CD4-positive, alpha-beta T cell treated with Interleukin-15 for 4 hours (primary cell): ENCODE measurements at regions not wholly inside any gene's neighbourhood (a gene's known extent, or its start where the extent isn't known, plus 50 kb on each side); places are given as distances from the start of the nearest gene placed in this dataset.
"Not testable (repeated sequence)": the region's sequence is repeated elsewhere in the genome, so short reads cannot be mapped to it uniquely, and the experiment has no call there.

Experiments used
- DNase-seq: peaks from one replicate; pipeline ENCODE4 v3.0.0-alpha.2; 2020; ENCODE audit warnings: low spot score

DNA sequence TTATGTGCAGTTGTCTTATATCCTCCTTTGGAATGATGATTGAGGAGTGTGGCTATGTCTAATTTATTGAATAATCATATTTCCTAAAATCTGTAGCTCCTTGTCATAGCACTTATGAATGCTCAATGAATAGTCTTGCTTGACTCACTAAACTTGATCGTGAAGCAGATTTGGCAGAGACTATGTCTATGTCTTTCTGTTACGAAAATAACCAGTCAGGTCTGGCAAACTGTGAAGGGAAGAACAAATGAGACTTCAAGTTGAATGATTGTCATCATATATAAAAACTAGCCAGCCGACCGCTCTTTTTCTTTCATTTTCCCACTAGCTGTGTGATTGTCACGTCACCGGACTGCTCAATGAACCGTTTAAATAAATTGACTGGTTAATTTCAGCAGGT is 1303.9 kb upstream of the GJE1 start:
- no peak for DNase-seq

DNA sequence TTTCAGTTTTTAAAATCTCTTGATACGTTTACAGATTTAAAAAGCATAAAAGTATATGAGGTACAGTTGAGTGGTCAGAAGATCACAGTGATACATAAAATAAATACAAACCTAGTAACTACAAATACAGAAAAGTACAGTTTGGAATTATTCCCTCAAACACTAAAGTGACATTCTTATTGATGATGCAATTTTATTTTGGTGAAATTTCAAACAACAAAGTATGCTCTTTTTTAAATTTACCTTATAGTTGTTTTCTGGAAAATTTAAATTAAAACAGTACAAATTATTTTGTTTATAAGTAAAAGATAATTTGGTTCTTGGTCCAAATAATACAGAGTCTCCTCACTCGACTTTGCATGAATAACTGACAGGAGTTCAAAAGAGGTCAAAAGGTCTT is 1305.1 kb upstream of the GJE1 start:
- no peak for DNase-seq

DNA sequence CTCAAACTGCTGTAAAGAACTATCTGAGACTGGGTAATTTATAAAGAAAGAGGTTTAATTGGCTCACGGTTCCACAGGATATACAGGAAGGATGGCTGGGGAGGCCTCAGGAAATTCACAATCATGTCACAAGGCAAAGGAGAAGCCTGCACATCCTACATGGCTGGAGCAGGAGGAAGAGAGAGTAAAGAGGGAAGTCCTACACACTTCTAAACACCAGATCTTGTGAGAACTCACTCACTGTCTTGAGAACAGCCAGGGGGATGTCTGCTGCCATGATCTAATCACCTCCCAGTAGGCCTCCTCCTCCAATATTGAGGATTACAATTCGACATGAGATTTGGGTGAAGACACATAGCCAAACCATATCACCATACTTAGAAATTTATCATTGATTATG is 1307.0 kb upstream of the GJE1 start:
- DNase-seq: no peak

DNA sequence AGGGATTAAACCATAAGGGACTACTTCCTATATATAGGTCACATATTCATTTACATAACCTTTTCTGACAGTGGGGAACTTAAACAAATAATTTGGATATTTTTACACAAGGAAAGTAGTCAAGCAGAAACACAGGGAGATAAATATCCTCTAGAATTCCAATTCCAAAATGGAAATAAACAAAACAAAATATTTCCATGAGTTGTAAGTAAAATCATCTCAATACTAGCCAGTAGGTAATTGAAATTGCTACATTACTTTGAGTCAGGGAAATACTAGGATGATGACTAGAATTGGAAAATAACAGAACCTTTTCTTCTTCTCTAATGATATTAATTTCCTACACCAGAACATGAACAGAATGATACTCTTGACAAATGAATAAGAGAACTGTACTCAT is 1308.1 kb upstream of the GJE1 start:
- DNase-seq: no peak

DNA sequence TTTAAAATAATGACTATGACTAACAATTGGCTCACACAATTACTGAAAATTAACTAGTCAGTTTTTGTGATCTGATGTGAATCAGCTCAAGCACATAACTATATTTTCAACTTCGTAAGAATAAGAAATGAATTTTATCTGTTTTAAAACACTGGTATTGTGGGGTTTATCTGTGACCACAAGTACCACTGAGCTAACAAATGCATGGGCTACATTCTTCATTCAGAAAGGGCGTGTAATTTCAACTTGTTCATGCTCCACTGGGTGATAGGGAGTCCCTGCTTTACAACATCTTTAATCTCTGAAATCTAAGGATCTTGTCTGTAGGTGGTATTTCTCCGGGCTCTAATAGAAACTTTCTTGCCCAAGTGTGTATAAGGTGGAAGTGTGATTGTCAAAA is 1311.5 kb upstream of the GJE1 start:
- no peak for DNase-seq

DNA sequence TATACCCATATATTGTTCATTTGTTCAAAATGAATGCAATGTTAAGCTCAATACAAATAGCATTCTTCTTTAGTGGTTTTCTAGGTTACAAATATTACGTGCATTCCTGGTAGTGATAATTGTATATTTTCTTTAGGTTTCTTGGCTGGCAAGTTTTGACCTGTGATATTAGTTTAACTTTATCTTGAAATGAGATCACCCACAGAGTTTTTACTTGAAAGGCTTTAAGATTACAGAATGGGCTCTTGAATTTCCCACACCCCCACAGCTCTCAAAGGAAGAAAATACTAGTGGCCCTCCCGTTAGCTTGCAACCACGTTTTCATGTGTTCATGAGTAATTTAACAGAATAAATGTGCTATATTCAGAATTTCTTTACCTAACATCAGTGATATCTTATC is 1315.5 kb upstream of the GJE1 start:
- DNase-seq: no peak

DNA sequence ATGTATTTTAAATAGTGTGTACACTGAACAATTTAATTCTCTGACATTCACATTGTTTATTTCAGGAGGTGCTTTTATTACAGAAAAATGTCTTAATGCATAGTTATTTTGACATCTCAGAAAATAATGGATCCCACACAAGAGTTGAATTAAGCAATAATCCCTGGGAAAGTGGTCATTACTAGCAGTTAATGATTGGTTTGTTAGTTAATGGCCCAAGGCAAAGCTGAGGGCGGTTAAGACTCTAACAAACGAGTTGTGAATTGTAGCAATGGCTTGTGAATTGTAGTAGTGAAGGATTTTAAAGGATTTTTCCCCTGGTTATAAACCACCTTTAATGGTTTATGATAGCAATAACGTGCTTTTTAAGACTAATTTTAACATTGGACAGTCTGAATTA is 1316.0 kb upstream of the GJE1 start:
- DNase-seq: no peak

DNA sequence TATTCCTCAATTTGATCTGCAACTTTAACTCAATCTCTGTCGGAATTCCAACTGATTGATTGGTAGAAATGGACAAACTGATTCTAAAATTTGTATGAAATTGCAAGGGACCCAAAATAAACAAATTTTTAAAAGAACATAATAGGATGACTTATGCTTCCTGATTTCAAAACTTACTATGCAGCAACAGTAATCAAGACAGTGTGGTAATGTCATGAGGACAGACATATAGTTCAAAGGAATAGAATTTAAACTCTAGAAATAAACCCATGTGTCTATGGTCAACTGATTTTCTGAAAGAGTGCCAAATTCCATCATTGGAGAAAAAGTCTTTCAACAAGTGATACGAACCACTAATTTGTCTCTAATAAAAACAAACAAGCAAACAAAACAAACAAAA is 1320.1 kb upstream of the GJE1 start:
- DNase-seq: no peak

DNA sequence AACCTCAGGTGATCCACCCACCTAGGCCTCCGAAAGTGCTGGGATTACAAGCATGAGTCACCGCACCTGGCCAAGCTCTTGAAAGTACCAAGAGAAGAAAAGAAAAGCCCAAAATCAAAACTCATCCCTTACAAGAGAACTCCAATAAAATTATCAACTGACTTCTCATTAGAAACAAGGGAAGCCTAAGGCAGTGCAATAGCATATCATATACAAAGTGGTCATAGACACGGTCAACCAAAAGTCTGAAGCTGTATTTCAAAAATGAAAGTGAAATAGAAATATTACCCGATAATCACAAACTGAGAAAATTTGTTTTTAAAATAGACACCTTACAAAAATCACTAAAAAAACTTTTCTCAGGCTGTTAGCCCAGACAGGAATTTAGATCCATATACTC is 1321.1 kb upstream of the GJE1 start:
- DNase-seq: no peak

DNA sequence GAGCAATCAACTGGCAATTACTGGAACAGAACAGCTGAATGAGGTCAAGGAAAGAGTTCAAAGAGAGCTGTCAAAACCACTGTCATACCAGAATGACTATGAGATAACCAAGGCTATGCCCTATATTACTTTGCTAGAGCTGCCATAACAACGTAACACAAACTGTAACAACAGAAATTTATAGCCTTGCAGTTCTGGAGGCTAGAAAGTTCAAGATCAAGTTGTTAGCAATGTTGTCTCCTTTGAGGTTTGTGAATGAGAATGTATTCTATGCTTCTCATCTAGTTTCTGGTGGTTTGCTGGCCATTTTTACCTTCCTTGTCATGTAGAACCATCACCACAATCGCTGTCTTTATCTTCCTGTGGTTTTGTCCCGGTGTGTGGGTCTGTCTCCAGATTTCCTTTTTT is 1323.0 kb upstream of the GJE1 start:
- no peak for DNase-seq

DNA sequence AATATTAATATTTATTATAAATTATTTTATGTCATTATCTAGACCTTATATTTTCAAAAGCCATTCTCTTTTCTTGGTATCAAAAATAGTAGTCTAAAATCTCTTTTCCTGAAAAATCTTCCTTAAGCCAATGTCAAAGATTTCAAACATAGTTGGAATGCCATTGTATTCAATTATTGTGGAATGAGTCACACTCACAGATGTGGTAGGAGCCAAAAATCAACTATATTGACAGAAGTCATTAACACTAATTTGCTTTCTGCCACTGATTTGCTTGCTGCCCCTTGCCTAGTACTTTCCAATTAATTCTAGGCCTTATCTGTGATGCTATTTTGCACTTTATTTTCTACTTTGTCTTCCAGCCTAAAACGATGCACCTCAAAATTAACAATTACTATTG is 1326.3 kb upstream of the GJE1 start:
- no peak for DNase-seq

DNA sequence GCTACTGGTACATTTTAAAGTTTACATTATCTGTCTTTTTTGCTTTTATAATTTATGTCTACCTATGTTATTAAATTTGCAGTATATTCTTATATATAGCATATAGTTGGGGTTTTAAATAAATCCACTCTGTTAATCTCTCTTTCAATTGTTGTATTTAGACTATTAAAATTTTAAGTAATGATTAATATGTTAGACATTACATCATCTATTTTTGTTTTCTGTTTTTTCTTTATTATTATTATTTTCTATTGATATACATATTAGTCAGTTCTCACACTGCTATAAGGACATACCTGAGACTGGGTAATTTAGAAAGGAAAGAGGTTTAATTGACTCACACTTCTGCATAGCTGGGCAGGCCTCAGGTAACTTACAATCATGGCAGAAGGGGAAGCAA is 1338.2 kb upstream of the GJE1 start:
- DNase-seq: no peak

DNA sequence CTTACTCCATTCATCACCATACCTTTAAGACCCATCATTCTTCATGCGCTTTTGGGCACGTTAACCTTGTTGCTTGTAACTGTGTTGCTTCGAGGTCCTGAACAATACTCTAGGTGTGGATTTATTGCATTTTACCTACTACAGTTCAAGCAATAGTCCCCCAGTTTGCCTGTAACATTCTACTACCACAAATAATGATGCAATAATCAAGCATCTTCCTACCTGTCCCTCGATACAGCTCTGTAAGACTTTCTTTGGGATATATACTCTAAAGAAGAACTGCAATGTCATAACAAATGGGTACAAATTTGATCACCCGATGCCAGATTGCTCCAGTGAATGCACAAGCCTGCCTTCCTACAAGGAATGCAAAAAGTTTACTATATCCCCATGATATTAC is 1342.6 kb upstream of the GJE1 start:
- DNase-seq: no peak

DNA sequence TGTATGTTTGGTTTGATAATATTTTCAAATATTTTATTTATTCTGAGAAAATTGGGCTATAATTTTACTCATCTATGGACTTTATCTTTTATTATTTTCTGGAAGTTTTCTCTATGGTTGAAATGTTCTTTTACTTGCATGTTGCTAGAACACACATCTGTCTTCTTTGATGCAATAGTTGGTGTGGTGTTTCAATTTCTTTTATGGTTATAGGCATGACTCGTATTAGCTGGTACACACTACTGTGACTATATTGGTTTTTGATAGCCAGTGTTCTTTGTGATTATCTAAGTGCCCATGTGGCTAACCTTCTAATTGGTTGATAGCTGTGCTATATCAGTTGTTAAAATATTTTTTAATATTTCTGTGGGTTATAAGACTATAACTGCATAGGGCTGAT is 1343.3 kb upstream of the GJE1 start:
- DNase-seq: no peak

DNA sequence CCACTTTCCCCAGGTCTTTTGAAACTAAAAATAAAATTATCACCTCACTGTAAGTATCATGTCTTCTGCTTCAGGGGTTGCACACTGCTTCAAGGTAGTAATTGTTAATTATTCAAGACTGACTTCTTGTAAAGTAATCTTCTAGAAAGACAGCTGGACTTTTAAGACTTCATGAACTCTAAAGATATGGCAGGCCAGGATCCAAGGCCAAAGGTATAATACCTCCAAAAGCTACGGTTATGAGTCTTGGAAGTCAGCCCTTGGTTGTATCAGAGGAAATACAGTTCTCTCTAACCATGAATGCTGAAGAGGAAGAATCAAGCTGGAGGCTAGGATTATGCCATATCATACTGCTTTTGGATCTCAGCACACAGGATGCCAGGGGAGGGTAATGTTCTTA is 1346.8 kb upstream of the GJE1 start:
- no peak for DNase-seq

DNA sequence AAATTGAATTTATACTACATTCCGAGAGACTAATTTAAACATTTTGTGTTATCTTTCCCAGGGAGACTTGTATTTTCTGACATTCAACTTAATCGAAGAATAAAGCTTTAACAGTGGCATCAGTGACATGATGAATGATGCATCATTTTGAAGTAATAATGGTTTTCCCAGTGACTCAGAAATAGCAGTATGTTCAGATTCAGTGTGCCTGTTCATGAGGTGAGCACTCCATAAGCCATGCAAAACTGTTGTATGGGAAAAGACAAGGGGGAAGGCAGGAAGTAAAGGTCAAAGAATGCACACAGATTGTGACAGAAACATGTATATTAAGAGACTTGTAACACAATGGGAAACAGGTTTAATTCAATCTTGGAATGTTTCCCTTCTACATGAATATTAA is 1348.2 kb upstream of the GJE1 start:
- no peak for DNase-seq

DNA sequence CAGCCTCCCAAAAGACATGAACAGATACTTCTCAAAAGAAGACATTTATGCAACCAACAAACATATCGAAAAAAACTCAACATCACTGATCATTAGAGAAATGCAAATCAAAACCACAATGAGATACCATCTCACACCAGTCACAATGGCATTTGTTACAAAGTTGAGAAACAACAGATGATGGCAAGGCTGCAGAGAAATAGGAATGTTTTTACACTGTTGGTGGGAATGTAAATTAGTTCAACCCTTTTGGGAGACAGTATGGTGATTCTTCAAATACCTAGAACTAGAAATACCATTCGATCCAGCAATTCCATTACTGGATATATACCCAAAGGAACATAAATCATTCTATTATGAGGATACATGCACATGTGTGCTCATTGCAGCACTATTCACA is 1349.2 kb upstream of the GJE1 start:
- DNase-seq: not testable (repeated sequence)

DNA sequence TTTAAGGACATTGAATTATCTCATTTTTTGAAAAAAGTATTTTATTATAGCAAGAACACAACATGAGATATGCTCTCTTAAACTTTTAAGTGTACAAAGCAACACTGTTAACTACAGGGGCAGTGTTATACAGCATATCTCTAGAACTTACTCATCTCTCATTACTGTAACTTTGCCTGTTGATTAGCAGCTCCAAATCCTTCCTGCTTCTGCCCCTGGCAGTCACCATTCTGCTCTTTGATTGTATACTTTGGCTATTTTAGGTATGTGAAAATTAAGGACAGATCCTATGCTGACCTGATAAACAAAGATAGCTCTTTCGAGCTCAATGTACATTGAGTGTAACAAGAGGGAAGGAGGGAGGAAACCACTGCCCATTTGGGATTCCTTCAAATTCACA is 1349.8 kb upstream of the GJE1 start:
- DNase-seq: no peak

DNA sequence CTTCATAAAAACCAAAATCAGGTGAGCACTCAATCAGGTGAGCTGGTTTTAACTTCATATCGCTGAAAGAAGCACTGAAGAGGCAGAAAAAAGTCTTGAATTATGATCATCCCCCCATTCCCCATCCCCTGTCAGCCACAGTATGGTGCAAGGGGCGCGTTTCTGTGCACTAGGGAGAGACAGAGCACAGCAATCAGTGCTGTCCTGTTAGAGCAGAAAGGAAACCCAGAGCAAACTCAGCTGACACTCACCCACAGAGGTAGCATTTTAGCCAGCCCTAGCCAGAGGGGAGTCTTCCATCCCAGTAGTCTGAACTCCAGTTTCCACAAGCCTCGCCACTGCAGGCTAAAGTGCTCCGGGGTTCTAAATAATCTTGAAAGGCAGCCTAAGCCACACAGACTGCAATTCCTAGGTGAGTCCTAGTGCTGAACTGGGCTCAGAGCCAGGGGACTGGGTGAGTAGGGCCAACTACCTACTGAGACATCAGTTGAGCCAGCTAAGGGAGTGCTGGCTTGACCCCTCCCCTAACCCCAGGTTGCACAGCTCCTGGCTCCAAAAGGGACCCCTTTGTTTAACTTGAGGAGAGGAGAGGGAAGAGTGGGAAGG is 1352.6 kb upstream of the GJE1 start:
- no peak for DNase-seq

DNA sequence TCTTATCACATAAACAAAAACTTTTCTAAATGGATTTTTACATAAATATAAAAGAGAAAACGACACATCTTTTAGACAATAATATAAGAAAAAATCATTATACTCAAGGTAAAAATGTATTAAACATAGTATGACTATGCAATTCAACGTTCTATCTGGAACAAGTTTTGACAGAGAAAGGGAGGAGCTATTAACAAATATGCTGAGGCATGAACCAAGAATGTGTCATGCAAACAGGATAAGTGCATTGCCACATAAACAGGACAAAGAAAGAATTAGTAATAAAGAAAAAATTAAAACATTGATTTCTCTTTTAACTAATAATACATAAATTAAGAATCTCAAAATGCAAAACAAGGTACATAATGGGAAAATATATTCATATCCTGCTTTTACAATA is 1353.4 kb upstream of the GJE1 start:
- no peak for DNase-seq

DNA sequence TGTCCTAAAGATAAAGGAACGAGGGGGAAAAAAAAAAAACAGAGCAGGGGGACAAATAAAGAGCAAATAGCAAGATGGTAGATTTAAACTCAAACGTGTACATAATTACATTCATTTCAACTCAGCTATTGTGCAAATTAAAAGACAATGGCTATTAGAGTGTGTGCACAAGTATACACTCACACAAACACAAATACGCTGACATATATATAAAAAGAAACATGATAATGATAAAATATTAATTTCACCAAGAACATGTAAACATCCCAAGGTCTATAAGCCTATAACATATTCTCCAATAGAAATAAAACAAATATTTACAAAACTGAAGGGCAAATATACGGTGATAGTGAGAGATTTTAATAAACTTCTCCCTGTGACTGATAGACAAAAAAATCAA is 1354.9 kb upstream of the GJE1 start:
- DNase-seq: no peak

DNA sequence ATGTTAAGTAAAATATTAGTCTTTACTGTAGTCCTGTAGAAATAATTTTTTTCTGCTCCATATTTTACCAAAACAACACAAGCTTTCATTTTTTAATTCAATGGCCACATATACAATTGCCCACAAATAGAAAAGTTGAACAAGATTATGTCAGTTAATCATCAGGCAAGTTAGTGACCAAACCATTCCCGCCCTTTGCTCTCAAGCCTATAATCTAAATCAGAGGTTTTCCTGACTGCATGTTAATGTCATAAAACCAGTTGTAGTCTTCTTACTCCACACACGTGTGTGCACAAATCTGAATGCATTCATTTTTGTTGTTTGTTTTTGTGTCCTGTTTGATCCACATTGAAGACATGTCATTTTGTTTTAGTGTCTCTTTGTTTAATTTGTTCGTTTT is 1357.7 kb upstream of the GJE1 start:
- DNase-seq: no peak

DNA sequence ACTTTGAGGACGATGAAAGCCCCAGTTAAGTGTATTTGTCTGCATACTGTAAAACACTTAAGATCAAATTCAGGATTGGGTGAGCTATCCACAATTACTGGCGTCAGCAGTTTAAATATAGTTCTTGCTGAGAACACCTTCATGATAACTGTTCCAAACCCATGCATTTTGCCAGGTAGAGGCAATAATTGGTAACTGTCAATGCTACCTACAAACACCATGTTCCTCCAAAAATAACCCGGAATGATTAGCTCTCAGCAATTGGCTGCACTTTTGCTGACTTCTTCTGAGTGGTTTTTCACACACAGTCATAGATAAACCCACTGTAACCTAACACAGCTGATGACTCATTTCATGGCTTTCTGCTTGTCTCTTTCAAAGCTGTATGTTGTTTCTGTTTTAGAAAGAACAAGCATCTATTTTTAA is 1358.6 kb upstream of the GJE1 start:
- no peak for DNase-seq

DNA sequence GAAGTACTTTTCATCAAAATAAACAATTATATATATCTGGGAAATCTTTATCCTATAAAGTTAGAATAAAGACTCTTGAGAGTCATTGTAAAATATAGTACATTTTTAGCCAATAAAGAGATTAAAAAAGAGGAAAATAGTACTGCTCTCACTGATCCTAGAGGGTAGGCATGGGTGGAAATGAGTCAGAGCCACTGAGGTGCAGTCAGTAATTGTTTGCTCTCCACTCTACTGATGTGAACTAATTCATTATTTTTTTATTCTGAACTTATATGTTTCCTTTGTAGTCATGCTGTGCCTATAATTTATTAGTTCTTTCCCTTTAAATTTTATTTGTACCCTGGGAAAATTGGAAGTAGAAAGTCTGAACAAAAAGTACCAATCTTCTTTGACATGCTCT is 1359.4 kb upstream of the GJE1 start:
- DNase-seq: no peak

DNA sequence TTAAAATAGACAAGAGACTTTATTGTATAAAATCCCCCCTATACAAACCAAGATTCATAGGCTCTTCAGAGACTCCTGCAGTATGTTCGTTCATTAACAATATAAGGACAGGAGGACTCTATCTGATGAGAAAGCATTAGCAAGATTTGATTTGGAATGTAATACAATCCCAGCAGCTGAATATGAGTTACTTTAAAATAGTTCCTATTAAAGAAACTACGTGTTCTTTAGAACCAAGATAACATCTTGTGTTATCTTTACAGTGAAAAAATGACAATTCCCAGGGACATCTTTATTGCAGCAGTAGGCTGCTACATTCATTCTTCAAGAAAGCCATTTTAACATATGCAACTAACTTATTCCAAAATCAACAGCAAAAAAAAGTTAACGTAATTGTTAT is 1360.1 kb upstream of the GJE1 start:
- no peak for DNase-seq
